HG03520 (cell line): ENCODE measurements at regions not wholly inside any gene's neighbourhood (a gene's known extent, or its start where the extent isn't known, plus 50 kb on each side); places are given as distances from the start of the nearest gene placed in this dataset.
"Not testable (repeated sequence)": the region's sequence is repeated elsewhere in the genome, so short reads cannot be mapped to it uniquely, and the experiment has no call there.

Experiments
- ATAC-seq: cut with Tn5 transposase; IDR thresholded peaks from one replicate; pipeline ENCODE4 v1.9.1; 2021; ENCODE audit warnings: mild to moderate bottlenecking, moderate library complexity; ENCODE audit not compliant: unreplicated experiment

DNA sequence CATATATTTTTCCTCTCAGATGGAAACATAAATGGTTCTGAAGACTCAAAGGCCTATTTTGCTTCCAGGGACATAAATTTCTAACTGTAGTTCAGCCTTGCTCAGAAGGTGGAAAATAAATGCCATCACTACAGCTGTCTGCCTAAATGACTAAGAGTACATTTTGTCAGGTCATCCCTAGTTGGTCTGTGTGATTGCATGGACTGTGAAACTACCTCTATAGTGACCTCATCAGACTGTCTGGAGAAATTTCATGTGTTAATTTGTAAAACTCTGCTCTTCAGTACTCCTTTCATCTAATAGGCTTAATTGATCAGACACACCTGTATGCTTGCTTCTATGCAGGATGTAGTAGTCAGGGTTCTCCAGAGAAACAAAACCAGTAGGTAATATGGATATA lies 886.9 kb downstream of the AMY1C start:
- no peak for ATAC-seq

DNA sequence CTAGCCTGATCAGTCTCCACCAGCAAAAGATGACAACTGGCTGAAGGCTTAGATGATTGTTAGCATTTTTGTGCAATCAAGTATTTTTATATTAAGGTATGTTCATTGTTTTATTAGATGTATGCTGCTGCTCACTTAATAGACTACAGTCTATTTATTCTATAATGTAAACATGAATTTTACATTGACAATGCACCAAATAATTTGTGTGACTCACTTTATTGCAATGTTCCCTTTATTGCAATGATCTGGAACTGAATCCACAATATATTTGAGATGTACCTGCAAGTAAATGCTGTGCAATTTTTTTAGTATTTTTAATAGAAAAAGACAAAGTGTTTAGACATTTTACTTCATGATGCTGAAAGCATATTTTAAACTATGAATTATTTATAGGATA lies 896.5 kb downstream of the AMY1C start:
- no peak for ATAC-seq

DNA sequence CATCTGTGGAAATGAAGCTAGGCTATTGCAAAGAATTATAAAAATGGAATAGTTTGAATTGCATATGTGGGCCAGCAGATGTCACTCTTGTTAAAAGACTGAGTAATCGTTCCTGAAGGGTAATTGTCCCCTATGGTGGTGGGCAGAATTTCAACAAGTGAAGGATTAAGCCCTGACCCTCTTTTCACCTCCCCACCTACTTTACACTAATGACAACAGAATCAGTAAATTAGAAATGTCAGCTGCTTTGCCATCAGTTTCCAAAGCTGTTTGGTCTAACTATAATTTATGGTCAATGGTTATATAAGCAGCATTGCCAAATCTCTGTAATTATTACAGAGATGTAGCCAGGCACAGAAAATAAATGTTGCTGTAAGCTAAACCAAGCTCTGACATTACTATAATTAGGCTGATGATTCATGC lies 898.6 kb downstream of the AMY1C start:
- peak; percentile 64 for ATAC-seq

DNA sequence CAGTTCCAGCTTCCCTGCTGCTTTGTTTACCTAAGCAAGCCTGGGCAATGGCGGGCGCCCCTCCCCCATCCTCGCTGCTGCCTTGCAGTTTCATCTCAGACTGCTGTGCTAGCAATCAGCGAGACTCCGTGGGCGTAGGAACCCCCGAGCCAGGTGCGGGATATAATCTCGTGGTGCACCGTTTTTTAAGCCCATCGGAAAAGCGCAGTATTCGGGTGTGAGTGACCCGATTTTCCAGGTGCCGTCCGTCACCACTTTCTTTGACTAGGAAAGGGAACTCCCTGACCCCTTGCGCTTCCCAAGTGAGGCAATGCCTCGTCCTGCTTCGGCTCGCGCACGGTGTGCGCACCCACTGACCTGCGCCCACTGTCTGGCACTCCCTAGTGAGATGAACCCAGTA lies 914.7 kb downstream of the AMY1C start:
- ATAC-seq, result not testable (repeated sequence)

GRCh38 chr1:104665300-104665699 lies 915.6 kb downstream of the AMY1C start:
- ATAC-seq, result no peak

- ATAC-seq, result no peak
Measured at GRCh38 chr1:104671684-104672353, 922.1 kb downstream of the AMY1C start.

- ATAC-seq, result no peak
Measured at GRCh38 chr1:104699433-104699832, 949.7 kb downstream of the AMY1C start.

- ATAC-seq, result no peak
Measured at GRCh38 chr1:104702731-104703130, 953.0 kb downstream of the AMY1C start.

- no peak for ATAC-seq
Measured at GRCh38 chr1:104706631-104707147, 957.0 kb downstream of the AMY1C start.

DNA sequence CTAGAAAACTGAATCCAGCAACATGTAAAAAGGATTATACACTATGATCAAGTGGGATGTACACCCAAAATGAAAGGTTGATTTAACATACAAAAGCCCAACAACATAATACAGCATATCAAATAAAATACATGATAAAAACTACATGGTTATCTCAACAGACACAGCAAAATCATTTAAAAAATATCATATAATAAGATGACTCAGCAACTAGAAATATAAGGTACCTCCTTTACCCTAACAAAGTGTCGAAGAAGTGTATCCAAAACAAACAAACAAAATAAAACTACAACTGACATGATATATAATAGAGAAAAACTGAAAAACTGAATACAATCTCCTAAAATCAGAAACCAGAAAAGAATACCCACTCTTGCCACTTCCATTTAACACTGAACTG lies 969.1 kb downstream of the AMY1C start:
- no peak for ATAC-seq

DNA sequence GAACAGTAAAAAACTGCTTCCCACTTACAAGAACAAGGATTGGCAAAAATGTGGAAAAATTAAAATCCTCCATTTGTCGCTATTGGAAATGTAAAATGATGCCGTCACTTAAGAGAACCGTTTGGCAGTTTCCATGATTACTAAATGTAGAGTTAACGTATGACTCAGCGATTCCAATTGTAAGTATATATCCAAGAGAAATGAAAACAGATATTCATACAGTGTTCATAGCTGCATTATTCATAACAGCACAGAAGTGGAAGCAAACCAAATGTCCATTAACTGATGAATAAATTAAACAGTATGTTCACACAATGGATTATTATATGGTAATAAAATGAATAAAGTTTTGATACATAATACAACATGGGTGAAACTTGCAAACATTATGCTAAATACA lies 971.0 kb downstream of the AMY1C start:
- no peak for ATAC-seq

- ATAC-seq, result no peak
Measured at GRCh38 chr1:104726917-104727316, 977.2 kb downstream of the AMY1C start.

- ATAC-seq, result no peak
Measured at GRCh38 chr1:104733866-104734265, 984.2 kb downstream of the AMY1C start.

GRCh38 chr1:104745875-104746274 lies 996.2 kb downstream of the AMY1C start:
- ATAC-seq, result no peak

DNA sequence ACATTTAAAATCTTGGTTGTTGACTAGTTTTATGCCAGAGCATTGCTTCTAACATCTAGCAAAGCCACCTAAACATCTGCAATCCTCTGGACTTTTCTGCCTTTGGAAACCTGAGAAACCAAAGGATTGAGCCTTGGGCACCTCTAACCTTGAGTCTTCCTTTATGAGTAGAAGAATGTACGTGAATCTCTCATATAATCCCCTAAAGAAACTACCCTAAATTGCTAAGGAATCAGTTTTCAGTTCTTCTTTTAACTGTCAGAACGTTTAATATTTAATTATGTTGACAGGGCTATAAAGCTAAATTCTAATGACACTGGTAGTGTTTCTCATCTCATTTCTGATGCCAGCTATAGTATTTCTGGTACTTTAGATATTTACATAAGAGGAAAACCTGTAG lies 997.3 kb downstream of the AMY1C start:
- peak; percentile 50 for ATAC-seq

DNA sequence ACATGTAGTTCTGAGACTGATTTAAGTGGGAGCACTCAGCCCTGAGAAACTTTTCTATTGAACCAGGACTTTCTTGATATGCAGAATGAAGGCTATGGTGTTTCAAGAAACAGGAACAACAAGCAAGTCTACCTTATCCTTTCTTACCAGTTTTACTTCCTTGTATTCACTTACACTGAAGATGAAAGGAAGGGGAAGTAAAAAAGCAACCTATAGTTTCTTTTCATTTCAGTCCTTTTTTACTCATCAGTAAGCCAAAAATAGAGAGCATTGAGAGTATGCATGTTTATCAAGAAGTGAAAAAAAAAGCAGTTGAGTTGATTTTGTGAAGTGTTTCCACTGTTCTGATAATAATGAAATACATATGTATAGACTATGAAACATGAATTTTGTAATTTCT lies 1010.3 kb downstream of the AMY1C start:
- ATAC-seq, result peak; percentile 94

- ATAC-seq, result no peak
Measured at GRCh38 chr1:104761961-104762570, 1012.4 kb downstream of the AMY1C start.

DNA sequence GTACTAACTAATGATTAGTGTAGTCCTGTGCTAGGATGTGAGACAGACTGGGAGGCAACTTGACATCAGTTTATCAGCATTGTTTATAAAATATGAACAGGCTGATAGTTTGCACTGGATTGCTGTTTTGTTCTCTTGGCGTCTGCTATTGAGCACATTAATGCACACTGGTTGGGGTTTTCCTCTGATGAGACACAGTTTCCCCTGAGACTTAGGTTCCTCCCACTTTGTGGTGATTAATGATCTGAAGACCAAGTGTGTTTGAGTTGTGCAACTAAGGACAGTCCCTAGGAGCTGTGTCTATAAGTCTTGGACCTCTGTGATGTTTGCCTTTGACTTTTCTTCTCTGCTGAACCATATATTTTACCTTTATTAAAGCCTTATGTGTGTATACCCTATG lies 1015.4 kb downstream of the AMY1C start:
- peak; percentile 73 for ATAC-seq

GRCh38 chr1:104768466-104768865 lies 1018.8 kb downstream of the AMY1C start:
- ATAC-seq, result peak; percentile 48

DNA sequence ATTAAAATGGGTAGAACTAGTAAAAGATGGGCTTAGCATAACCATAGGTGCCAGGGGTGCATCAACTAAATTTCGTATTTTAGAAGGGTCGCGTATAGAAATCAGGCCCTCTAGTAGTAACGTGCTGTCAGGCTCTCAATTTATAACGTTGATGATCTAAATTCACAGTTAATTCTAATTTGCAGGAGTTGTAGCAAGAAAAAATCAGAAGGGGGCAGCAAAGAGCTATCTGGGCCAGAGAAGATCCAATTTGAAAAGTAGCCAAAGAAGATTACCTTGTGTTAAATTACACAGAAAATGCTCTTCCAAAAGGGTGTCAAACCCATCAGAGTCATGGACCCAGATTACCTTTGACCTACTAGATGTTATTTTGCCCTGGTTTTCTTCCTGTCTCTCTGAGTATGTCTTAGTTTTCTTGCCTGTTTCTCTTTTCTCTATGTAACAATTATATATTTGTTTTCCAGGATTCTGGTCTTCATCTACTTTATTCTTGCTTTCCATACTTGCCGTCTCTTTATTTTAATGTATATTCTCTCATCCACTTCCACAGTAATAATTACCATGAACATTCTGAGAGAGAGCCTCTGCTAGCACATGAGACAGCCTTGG lies 1030.9 kb downstream of the AMY1C start:
- ATAC-seq, result peak; percentile 59

GRCh38 chr1:104785575-104786187 lies 1036.0 kb downstream of the AMY1C start:
- no peak for ATAC-seq
